ENCODE measurements at regions not wholly inside any gene's neighbourhood (a gene's known extent, or its start where the extent isn't known, plus 50 kb on each side); places are given as distances from the start of the nearest gene placed in this dataset.

GRCh38 chr16:6771956-6772355 lies 560.7 kb upstream of the RBFOX1 start:
- TF ChIP-seq MYC (IDR thresholded peaks at IDR 0.05; ENCODE audit: low read depth, low read length): no peak
- TF ChIP-seq POLR2A (IDR thresholded peaks at IDR 0.05; ENCODE audit: low read depth, low read length): no peak
- TF ChIP-seq JUN (IDR thresholded peaks at IDR 0.05; ENCODE audit: borderline replicate concordance, insufficient read depth, insufficient read length, low read depth): no peak
- no peak for TF ChIP-seq EZH2 (IDR thresholded peaks at IDR 0.05; ENCODE audit: borderline replicate concordance, low read depth, low read length, severe bottlenecking)
- TF ChIP-seq MAX (IDR thresholded peaks at IDR 0.05; ENCODE audit: insufficient read depth, insufficient read length): no peak
- TF ChIP-seq, protein P1, sequence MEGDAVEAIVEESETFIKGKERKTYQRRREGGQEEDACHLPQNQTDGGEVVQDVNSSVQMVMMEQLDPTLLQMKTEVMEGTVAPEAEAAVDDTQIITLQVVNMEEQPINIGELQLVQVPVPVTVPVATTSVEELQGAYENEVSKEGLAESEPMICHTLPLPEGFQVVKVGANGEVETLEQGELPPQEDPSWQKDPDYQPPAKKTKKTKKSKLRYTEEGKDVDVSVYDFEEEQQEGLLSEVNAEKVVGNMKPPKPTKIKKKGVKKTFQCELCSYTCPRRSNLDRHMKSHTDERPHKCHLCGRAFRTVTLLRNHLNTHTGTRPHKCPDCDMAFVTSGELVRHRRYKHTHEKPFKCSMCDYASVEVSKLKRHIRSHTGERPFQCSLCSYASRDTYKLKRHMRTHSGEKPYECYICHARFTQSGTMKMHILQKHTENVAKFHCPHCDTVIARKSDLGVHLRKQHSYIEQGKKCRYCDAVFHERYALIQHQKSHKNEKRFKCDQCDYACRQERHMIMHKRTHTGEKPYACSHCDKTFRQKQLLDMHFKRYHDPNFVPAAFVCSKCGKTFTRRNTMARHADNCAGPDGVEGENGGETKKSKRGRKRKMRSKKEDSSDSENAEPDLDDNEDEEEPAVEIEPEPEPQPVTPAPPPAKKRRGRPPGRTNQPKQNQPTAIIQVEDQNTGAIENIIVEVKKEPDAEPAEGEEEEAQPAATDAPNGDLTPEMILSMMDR (IDR thresholded peaks at IDR 0.05; ENCODE audit: extremely low read depth in 1 of 2, insufficient read depth in 1 of 2, low read depth in 1 of 2, low read length in 2 of 2): no peak
- no peak for TF ChIP-seq POLR2AphosphoS5 (IDR thresholded peaks at IDR 0.05; ENCODE audit: insufficient read depth, low read depth, low read length)
- TF ChIP-seq GATA2 (IDR thresholded peaks at IDR 0.05; ENCODE audit: insufficient read depth, insufficient read length, low read depth, low read length): no peak
- TF ChIP-seq FOS (IDR thresholded peaks at IDR 0.05; ENCODE audit: borderline replicate concordance, insufficient read depth, low read length): no peak
- intact Hi-C loops (cut with micrococcal nuclease): no loop called here
- peaks cover 6% of the 10 kb centered on the region for H3K9me3 ChIP-seq (replicated peaks; ENCODE audit: control insufficient read depth, insufficient read depth, low read length)
- DNase-seq (ENCODE audit: low read depth, low spot score): no peak
- ChIA-PET CTCF (no interaction called here), POLR2A (no interaction called here)
- FAIRE-seq: no peak
- no peaks in the 10 kb centered on the region for H3K9me1 ChIP-seq (replicated peaks; ENCODE audit: control insufficient read depth, extremely low read depth, insufficient read depth, low read length)
- BruUV-seq (replicated peaks): no TSS peak
- no peaks in the 10 kb centered on the region for H3K36me3 ChIP-seq (ENCODE audit: control insufficient read depth in 2 of 2, extremely low read depth in 1 of 2, insufficient read depth in 2 of 2, low read length in 2 of 2)
- no peak overlapping the region for H3K4me3 ChIP-seq (replicated peaks in 1 of 3; ENCODE audit: insufficient read depth in 1 of 3, low read depth in 1 of 3, low read length in 3 of 3)
- H3K9ac ChIP-seq (replicated peaks; ENCODE audit: extremely low read depth, insufficient read depth, low read length): no peak overlapping the region
- H4K20me1 ChIP-seq (replicated peaks; ENCODE audit: control insufficient read depth, extremely low read depth, insufficient read depth, low read length): no peaks in the 10 kb centered on the region
- H3K4me1 ChIP-seq (ENCODE audit: control insufficient read depth, extremely low read depth, insufficient read depth, low read length): no peaks in the 10 kb centered on the region
- no peak overlapping the region for H3K4me2 ChIP-seq (ENCODE audit: insufficient read depth, low read length)
- no peaks in the 10 kb centered on the region for H3K27me3 ChIP-seq (ENCODE audit: control insufficient read depth in 2 of 2, insufficient read depth in 2 of 2, low read length in 2 of 2)
- no peaks in the 10 kb centered on the region for H3K79me2 ChIP-seq (ENCODE audit: control insufficient read depth, insufficient read depth, low read length)
- dilution Hi-C loops (cut with MboI; ENCODE audit: extremely low pct_ligation_motif_present, low sequenced_read_pairs): no loop called here
- H3K27ac ChIP-seq (ENCODE audit: insufficient read depth, low read depth, low read length): no peak overlapping the region
- H2AFZ ChIP-seq (ENCODE audit: low read depth, low read length): no peak overlapping the region
